Endothelial cell of umbilical vein (primary cell): ENCODE measurements at regions not wholly inside any gene's neighbourhood (a gene's known extent, or its start where the extent isn't known, plus 50 kb on each side); places are given as distances from the start of the nearest gene placed in this dataset.

Experiments used
- BruUV-seq: library from RNA; stranded (reverse); fragments of 400-500 nt; replicated peaks from 2 replicates; lab custom pipeline; 2021; lab: Mats Ljungman, UMichigan
- CTCF ChIA-PET: fragments of 300-600, 350-600 bp; sonication (Branson Sonifier 250); formaldehyde crosslinking; loops from one replicate; lab custom pipeline; 2021; ENCODE audit warnings: antibody characterized with exemption, inconsistent platforms; lab: Charles Lee
- POLR2A ChIA-PET: fragments of 300-600, 350-600 bp; sonication (Branson Sonifier 250); formaldehyde crosslinking; loops from one replicate; lab custom pipeline; 2021; ENCODE audit warnings: antibody characterized with exemption, inconsistent platforms; lab: Charles Lee
- DNase-seq: peaks from one replicate; pipeline ENCODE4 v3.0.0-alpha.2; 2011; ENCODE audit warnings: low read depth, low spot score
- FAIRE-seq: peaks from 2 replicates; lab custom pipeline; 2011; peaks lifted over from hg19 to GRCh38; lab: Jason Lieb, UNC
- H2AFZ ChIP-seq: 2 replicates; pipeline ENCODE4 v1.6.0; 2012; ENCODE audit warnings: low read depth, low read length, control low read depth, inconsistent platforms
- H3K27ac ChIP-seq: 2 replicates; pipeline ENCODE4 v1.5.1; 2011; ENCODE audit warnings: low read depth, mild to moderate bottlenecking, control low read depth, low read length, moderate library complexity; ENCODE audit not compliant: insufficient read depth
- H3K27me3 ChIP-seq, 2 experiments: 2 replicates each; pipeline versions ENCODE4 v1.6.0 to v1.6.1; 2011; ENCODE audit warnings: low read length in 2 of 2, mixed read lengths in 1 of 2; ENCODE audit not compliant: control insufficient read depth in 2 of 2, insufficient read depth in 2 of 2
- H3K36me3 ChIP-seq, 2 experiments: 2 replicates in 1 of 2; 3 replicates in 1 of 2; pipeline ENCODE4 v1.5.1; 2011; ENCODE audit warnings: low read length in 2 of 2, mild to moderate bottlenecking in 1 of 2, moderate library complexity in 1 of 2; ENCODE audit not compliant: control insufficient read depth in 2 of 2, insufficient read depth in 2 of 2; ENCODE audit errors: extremely low read depth in 1 of 2
- H3K4me1 ChIP-seq: 3 replicates; pipeline ENCODE4 v1.5.1; 2011; ENCODE audit warnings: mild to moderate bottlenecking, low read length; ENCODE audit not compliant: control insufficient read depth, insufficient read depth; ENCODE audit errors: extremely low read depth
- H3K4me2 ChIP-seq: 2 replicates; pipeline ENCODE4 v1.6.1; 2011; ENCODE audit warnings: low read length, control low read depth, mixed read lengths; ENCODE audit not compliant: insufficient read depth
- H3K4me3 ChIP-seq, 3 experiments: fragments of 200-600 bp in 1 of 3; sonication (generic), shearing (Covaris generic) in 1 of 3; replicated peaks in 1 of 3; 2 replicates each; pipeline ENCODE4 v1.5.1; 2011 to 2016; ENCODE audit warnings: control low read depth in 3 of 3, low read length in 3 of 3, mild to moderate bottlenecking in 2 of 3, inconsistent platforms in 1 of 3, low read depth in 1 of 3, moderate library complexity in 1 of 3; ENCODE audit not compliant: insufficient read depth in 1 of 3
- H3K79me2 ChIP-seq: 2 replicates; pipeline ENCODE4 v1.6.0; 2012; ENCODE audit warnings: low read length, inconsistent platforms; ENCODE audit not compliant: control insufficient read depth, insufficient read depth
- H3K9ac ChIP-seq: replicated peaks from 2 replicates; pipeline ENCODE3; 2011; ENCODE audit warnings: low read length, control low read depth; ENCODE audit not compliant: insufficient read depth; ENCODE audit errors: extremely low read depth
- H3K9me1 ChIP-seq: replicated peaks from 3 replicates; pipeline ENCODE4 v1.6.0; 2011; ENCODE audit warnings: mild to moderate bottlenecking, low read length; ENCODE audit not compliant: control insufficient read depth, insufficient read depth; ENCODE audit errors: extremely low read depth
- H3K9me3 ChIP-seq: replicated peaks from 2 replicates; pipeline ENCODE4 v1.5.1; 2012; ENCODE audit warnings: low read length, inconsistent platforms; ENCODE audit not compliant: control insufficient read depth, insufficient read depth
- H4K20me1 ChIP-seq: replicated peaks from 2 replicates; pipeline ENCODE3; 2011; ENCODE audit warnings: mild to moderate bottlenecking, low read length; ENCODE audit not compliant: control insufficient read depth, insufficient read depth; ENCODE audit errors: extremely low read depth
- EZH2 ChIP-seq: IDR thresholded peaks from 2 replicates; pipeline ENCODE4 v1.6.1; 2012; ENCODE audit warnings: borderline replicate concordance, low read depth, mild to moderate bottlenecking, moderate library complexity, low read length, inconsistent platforms; ENCODE audit not compliant: severe bottlenecking
- FOS ChIP-seq: IDR thresholded peaks from 2 replicates; pipeline ENCODE4 v1.6.1; 2011; ENCODE audit warnings: mild to moderate bottlenecking, low read length, moderate library complexity, borderline replicate concordance; ENCODE audit not compliant: insufficient read depth
- GATA2 ChIP-seq: IDR thresholded peaks from 2 replicates; pipeline ENCODE4 v1.7.0; 2011; ENCODE audit warnings: low read depth, mild to moderate bottlenecking, moderate library complexity, mixed read lengths, low read length; ENCODE audit not compliant: insufficient read length, insufficient read depth
- JUN ChIP-seq: IDR thresholded peaks from 2 replicates; pipeline ENCODE4 v1.6.1; 2011; ENCODE audit warnings: borderline replicate concordance, low read depth; ENCODE audit not compliant: insufficient read length, insufficient read depth
- MYC ChIP-seq: IDR thresholded peaks from one replicate; pipeline ENCODE4 v1.6.1; 2011; ENCODE audit warnings: mild to moderate bottlenecking, low read depth, low read length
- POLR2A ChIP-seq: IDR thresholded peaks from 2 replicates; pipeline ENCODE4 v1.6.1; 2012; ENCODE audit warnings: low read depth, mild to moderate bottlenecking, control low read depth, low read length
- POLR2AphosphoS5 ChIP-seq: IDR thresholded peaks from 2 replicates; pipeline ENCODE4 v1.6.1; 2012; ENCODE audit warnings: low read depth, mild to moderate bottlenecking, control low read depth, low read length, moderate library complexity; ENCODE audit not compliant: insufficient read depth
- dilution Hi-C: fragments of 300-500 bp; cut with MboI; formaldehyde crosslinking; loops from one replicate; pipeline ENCODE4 v1.15.0; 2019; ENCODE audit warnings: low sequenced_read_pairs; ENCODE audit not compliant: extremely low pct_ligation_motif_present
- intact Hi-C: fragments of 100-400 bp; cut with micrococcal nuclease; formaldehyde crosslinking; loops from one replicate; pipeline ENCODE4 v1.10.0; 2022
- TF ChIP-seq, protein P1 (sequence below), 2 donors: IDR thresholded peaks; 1 replicate in 1 of 2; 2 replicates in 1 of 2; pipeline ENCODE4 v1.5.1; 2011; ENCODE audit warnings: low read length in 2 of 2, mild to moderate bottlenecking in 2 of 2, moderate library complexity in 2 of 2, control low read depth in 1 of 2, inconsistent platforms in 1 of 2, low read depth in 1 of 2; ENCODE audit not compliant: insufficient read depth in 1 of 2; ENCODE audit errors: extremely low read depth in 1 of 2
- TF ChIP-seq, protein P2 (sequence below): IDR thresholded peaks from 2 replicates; pipeline ENCODE4 v1.6.1; 2011; ENCODE audit not compliant: insufficient read depth, insufficient read length

DNA sequence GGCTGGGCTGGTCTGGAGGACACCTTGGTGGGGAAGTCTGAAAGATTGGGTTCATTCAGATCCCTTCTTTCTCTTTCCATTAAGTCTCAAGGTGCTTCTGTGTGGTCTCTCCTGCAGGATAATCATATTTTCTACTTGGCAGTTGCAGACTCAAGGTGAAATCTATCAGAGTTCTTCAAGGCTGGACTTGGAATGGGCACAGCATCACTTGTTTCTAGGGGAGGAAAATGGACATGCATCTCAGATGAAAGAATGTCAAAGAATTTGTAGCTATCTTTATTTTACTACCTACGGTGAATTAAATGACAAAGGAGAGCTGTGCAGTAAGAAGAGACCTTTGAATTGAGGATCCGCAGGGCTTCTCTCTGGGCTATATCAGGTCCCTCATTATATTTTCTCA is 69.8 kb upstream of the PAPPA start:
- Histone ChIP-seq H4K20me1 (no peaks in the 10 kb centered on the region), H3K27me3 (no peaks in the 10 kb centered on the region), H3K9me1 (no peaks in the 10 kb centered on the region), H2AFZ (no peak overlapping the region), H3K4me2 (no peak overlapping the region), H3K36me3 (no peaks in the 10 kb centered on the region), H3K9me3 (no peaks in the 10 kb centered on the region), H3K79me2 (no peaks in the 10 kb centered on the region), H3K4me3 (no peak overlapping the region), H3K27ac (no peak overlapping the region), H3K4me1 (no peaks in the 10 kb centered on the region), H3K9ac (no peak overlapping the region)
- TF ChIP-seq POLR2A (no peak), EZH2 (no peak), JUN (no peak)
- TF ChIP-seq, protein P1, sequence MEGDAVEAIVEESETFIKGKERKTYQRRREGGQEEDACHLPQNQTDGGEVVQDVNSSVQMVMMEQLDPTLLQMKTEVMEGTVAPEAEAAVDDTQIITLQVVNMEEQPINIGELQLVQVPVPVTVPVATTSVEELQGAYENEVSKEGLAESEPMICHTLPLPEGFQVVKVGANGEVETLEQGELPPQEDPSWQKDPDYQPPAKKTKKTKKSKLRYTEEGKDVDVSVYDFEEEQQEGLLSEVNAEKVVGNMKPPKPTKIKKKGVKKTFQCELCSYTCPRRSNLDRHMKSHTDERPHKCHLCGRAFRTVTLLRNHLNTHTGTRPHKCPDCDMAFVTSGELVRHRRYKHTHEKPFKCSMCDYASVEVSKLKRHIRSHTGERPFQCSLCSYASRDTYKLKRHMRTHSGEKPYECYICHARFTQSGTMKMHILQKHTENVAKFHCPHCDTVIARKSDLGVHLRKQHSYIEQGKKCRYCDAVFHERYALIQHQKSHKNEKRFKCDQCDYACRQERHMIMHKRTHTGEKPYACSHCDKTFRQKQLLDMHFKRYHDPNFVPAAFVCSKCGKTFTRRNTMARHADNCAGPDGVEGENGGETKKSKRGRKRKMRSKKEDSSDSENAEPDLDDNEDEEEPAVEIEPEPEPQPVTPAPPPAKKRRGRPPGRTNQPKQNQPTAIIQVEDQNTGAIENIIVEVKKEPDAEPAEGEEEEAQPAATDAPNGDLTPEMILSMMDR (IDR thresholded peaks at IDR 0.05; ENCODE audit: extremely low read depth in 1 of 2, insufficient read depth in 1 of 2, low read depth in 1 of 2, low read length in 2 of 2): no peak
- FAIRE-seq (no peak), DNase-seq (no peak)
- intact Hi-C loops (no loop called here), dilution Hi-C loops (no loop called here)
- ChIA-PET POLR2A (no interaction called here), CTCF (no interaction called here)
- BruUV-seq: no TSS peak

DNA sequence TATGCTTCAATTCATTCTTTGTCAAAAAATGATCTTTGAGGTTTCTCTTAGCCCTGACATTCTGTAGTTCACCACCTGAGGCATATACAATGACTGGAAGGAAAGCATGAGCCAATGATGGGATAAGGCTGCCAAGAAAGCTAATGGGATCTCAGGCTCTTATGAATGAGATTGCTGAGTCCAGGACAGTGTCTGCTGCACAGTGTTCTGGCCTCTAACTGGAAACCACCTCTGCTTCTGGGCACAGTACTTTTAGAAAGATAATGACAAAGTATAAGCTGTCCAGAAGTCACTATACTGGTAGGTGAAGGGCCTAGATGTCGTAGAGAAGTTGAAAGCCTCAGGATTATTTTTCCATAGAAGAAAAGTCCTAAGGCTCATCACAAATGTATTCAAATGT is 69.1 kb upstream of the PAPPA start:
- H3K9ac ChIP-seq: no peak overlapping the region
- H3K4me2 ChIP-seq: no peak overlapping the region
- DNase-seq (no peak), FAIRE-seq (no peak)
- no peaks in the 10 kb centered on the region for H3K4me1 ChIP-seq
- dilution Hi-C loops: no loop called here
- H3K36me3 ChIP-seq: no peaks in the 10 kb centered on the region
- no peak overlapping the region for H2AFZ ChIP-seq
- CTCF ChIA-PET: no interaction called here
- H3K79me2 ChIP-seq: no peaks in the 10 kb centered on the region
- intact Hi-C loops: no loop called here
- H3K27ac ChIP-seq: no peak overlapping the region
- H3K4me3 ChIP-seq: no peak overlapping the region
- no peaks in the 10 kb centered on the region for H3K9me3 ChIP-seq
- POLR2A ChIA-PET: no interaction called here
- no peaks in the 10 kb centered on the region for H3K9me1 ChIP-seq
- no TSS peak for BruUV-seq
- H4K20me1 ChIP-seq: no peaks in the 10 kb centered on the region
- no peaks in the 10 kb centered on the region for H3K27me3 ChIP-seq
- TF ChIP-seq JUN: no peak
- TF ChIP-seq, protein P2, sequence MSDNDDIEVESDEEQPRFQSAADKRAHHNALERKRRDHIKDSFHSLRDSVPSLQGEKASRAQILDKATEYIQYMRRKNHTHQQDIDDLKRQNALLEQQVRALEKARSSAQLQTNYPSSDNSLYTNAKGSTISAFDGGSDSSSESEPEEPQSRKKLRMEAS: no peak
- TF ChIP-seq EZH2: no peak
- no peak for TF ChIP-seq FOS
- no peak for TF ChIP-seq GATA2
- TF ChIP-seq, protein P1 (IDR thresholded peaks at IDR 0.05; ENCODE audit: extremely low read depth in 1 of 2, insufficient read depth in 1 of 2, low read depth in 1 of 2, low read length in 2 of 2): no peak
- no peak for TF ChIP-seq POLR2AphosphoS5
- no peak for TF ChIP-seq POLR2A
- no peak for TF ChIP-seq MYC
